ENCODE measurements at regions not wholly inside any gene's neighbourhood (a gene's known extent, or its start where the extent isn't known, plus 50 kb on each side); places are given as distances from the start of the nearest gene placed in this dataset.

GRCh38 chr17:77728871-77729270 is 229.6 kb upstream of the TNRC6C start:
- TF ChIP-seq MAX (CRISPR knock-in tag; IDR thresholded peaks at IDR 0.05): no peak
- TF ChIP-seq ZNF165 (CRISPR knock-in tag; IDR thresholded peaks at IDR 0.05; ENCODE audit: borderline replicate concordance): no peak
- TF ChIP-seq ZNF239 (CRISPR knock-in tag; IDR thresholded peaks at IDR 0.05): no peak
- TF ChIP-seq GTF2F1 (IDR thresholded peaks at IDR 0.05; ENCODE audit: low read depth, low read length): no peak
- no peak for TF ChIP-seq GATA2 (CRISPR knock-in tag; IDR thresholded peaks at IDR 0.05)
